SK-N-DZ (cell line): ENCODE measurements at regions not wholly inside any gene's neighbourhood (a gene's known extent, or its start where the extent isn't known, plus 50 kb on each side); places are given as distances from the start of the nearest gene placed in this dataset.
"Not testable (repeated sequence)": the region's sequence is repeated elsewhere in the genome, so short reads cannot be mapped to it uniquely, and the experiment has no call there.

Experiments used
- DNase-seq: peaks from one replicate; pipeline ENCODE4 v3.0.0-alpha.2; 2015; ENCODE audit warnings: low spot score

- no peak for DNase-seq
Observed at GRCh38 chr4:188658958-188659522, 519.8 kb downstream of the TRIML1 start.

- no peak for DNase-seq
Observed at GRCh38 chr4:188660796-188661195, 521.6 kb downstream of the TRIML1 start.

- no peak for DNase-seq
Observed at GRCh38 chr4:188661502-188661901, 522.3 kb downstream of the TRIML1 start.

GRCh38 chr4:188663369-188663768, 524.1 kb downstream of the TRIML1 start:
- no peak for DNase-seq

GRCh38 chr4:188665491-188666457, 526.5 kb downstream of the TRIML1 start:
- no peak for DNase-seq

- DNase-seq: not testable (repeated sequence)
Observed at GRCh38 chr4:188678691-188679090, 539.5 kb downstream of the TRIML1 start.

GRCh38 chr4:188680004-188680666, 540.9 kb downstream of the TRIML1 start:
- DNase-seq: no peak

GRCh38 chr4:188680667-188681063, 541.4 kb downstream of the TRIML1 start:
- DNase-seq: no peak

GRCh38 chr4:188682321-188682720, 543.1 kb downstream of the TRIML1 start:
- no peak for DNase-seq

- DNase-seq: no peak
Observed at GRCh38 chr4:188683571-188683970, 544.3 kb downstream of the TRIML1 start.

- DNase-seq: no peak
Observed at GRCh38 chr4:188688956-188689355, 549.7 kb downstream of the TRIML1 start.

- DNase-seq: no peak
Observed at GRCh38 chr4:188691811-188692210, 552.6 kb downstream of the TRIML1 start.

GRCh38 chr4:188695261-188695660, 556.0 kb downstream of the TRIML1 start:
- DNase-seq: no peak

GRCh38 chr4:188697243-188697642, 558.0 kb downstream of the TRIML1 start:
- no peak for DNase-seq

GRCh38 chr4:188701952-188702351, 562.7 kb downstream of the TRIML1 start:
- no peak for DNase-seq

GRCh38 chr4:188704288-188704687, 565.0 kb downstream of the TRIML1 start:
- DNase-seq: no peak

- DNase-seq: no peak
Observed at GRCh38 chr4:188707036-188707435, 567.8 kb downstream of the TRIML1 start.

- DNase-seq: no peak
Observed at GRCh38 chr4:188714501-188714900, 575.3 kb downstream of the TRIML1 start.

- no peak for DNase-seq
Observed at GRCh38 chr4:188714907-188715306, 575.7 kb downstream of the TRIML1 start.

- DNase-seq: no peak
Observed at GRCh38 chr4:188717661-188718060, 578.4 kb downstream of the TRIML1 start.

- DNase-seq: no peak
Observed at GRCh38 chr4:188719794-188720193, 580.6 kb downstream of the TRIML1 start.

GRCh38 chr4:188722911-188723310, 583.7 kb downstream of the TRIML1 start:
- no peak for DNase-seq
